Hematopoietic multipotent progenitor cell treated with erythropoietin and hydrocortisone succinate and interleukin-3 and kit ligand, for 6 days (in vitro differentiated cells): ENCODE measurements at regions not wholly inside any gene's neighbourhood (a gene's known extent, or its start where the extent isn't known, plus 50 kb on each side); places are given as distances from the start of the nearest gene placed in this dataset.
"Not testable (repeated sequence)": the region's sequence is repeated elsewhere in the genome, so short reads cannot be mapped to it uniquely, and the experiment has no call there.

ENCODE experiments used
- DNase-seq: peaks from one replicate; pipeline ENCODE4 v3.0.0-alpha.2; 2015

DNA sequence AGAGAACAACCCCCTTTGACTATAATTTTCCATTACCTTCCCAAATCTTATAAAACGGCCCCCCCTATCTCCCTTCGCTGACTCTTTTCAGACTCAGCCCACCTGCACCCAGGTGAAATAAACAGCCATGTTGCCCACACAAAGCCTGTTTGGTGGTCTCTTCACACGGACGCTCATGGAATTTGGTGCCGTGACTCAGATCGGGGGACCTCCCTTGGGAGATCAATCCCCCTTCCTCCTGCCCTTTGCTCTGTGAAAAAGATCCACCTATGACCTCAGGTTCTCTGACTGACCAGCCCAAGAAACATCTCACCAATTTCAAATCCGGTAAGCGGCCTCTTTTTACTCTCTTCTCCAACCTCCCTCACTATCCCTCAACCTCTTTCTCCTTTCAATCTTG is 146.8 kb upstream of the TRIB2 start:
- DNase-seq: not testable (repeated sequence)

DNA sequence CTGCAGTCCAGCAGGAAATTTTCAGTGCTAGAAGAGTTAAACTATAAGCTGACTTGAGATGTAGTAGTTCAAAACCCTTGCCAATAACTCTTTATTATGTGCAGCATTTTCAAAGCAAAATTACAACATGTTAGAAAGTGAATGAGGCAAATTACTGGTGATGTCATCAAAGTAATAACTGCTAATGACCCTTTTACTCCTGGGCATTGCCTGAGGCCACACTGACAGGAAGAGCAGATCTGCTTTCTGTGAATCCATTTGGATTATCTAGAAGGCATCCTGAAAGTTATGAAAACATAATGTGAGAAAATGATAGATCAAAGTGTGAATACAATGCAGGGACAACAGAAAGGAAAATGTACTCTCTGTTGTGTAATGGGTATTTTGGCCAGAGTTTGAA is 139.6 kb upstream of the TRIB2 start:
- no peak for DNase-seq

DNA sequence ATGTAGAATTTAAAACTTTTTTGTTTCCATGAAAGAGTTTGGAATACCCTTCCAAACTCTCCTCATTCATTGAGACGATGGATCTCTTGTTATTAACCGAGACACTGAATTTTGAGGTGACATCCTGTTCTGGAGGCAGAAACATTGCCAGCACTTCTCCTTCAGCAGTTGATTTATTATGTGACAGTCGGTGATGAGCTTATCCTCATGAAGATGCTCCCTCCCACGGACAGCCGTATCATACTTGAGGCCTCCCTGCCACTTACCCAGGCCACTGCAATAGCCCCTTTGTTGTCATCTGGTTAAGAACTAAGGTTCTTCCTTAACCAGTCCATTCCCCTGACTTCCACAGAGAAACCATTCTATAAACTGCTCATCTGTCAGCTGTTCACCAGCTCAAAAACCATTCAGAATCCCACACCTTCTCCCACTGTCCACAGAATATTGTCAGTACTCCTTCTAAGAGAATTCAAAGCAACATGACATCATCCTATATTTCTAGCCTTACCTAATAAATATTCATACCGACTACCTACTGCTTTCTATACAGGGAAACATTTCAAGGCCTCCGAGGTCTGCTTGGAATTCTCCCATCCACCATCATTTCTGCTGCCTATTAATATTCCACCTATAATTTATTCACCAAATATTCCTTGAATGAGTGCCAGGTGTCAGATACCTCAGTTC is 139.0 kb upstream of the TRIB2 start:
- DNase-seq: no peak

DNA sequence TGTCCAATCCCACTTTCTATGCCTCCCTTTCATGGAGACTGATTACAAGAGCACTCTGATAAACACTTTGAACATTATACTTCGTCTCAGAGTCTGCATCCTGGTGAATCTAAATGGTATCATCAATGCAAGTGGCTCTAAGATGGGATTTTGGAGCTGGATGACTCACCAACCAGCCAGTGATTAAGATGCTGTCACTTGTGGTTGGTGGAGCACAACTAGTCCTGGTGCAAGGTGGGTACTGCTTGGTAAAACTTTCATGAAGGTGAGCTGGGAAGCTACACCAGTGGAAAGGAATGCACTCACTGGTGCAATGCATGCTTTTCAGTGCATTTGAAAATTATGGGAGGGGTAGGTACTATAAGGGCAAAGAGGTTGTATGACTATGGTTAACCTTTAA is 137.7 kb upstream of the TRIB2 start:
- no peak for DNase-seq

DNA sequence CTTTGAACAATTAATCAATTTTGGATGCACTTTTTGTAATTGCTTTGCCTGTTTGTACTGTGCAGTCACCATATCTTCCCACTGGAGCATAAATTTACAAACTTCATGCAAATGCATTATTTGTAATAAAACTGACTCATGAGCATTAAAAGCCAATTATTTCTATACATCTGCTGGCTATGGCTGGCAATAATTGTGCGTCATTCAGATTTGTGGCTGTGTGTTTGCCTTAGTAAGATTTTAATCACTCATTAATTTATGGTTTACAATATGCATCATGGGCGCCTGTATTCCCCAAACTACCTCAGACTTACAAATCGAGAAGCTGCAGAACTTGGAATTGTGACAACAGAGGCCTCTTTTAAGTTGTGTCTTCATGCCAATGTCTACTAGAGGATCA is 132.4 kb upstream of the TRIB2 start:
- DNase-seq: no peak

DNA sequence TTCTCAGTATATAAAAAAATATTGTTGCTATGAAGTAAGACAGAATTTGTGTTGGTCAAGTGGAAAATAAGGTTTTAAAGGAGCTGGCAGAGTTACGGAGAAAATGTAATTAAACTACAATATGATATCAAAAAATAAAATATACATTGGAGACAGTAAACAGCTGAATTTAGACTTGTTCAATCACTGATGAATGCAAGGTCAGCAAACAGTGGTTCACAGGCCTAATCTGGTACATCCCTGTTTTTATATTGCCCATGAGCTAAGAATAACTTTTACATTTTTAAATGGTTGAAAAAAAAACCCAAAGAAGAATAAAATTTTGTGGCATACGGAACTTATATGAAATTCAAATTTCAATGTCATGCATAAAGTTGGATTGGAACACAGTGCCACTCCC is 131.0 kb upstream of the TRIB2 start:
- DNase-seq: no peak

DNA sequence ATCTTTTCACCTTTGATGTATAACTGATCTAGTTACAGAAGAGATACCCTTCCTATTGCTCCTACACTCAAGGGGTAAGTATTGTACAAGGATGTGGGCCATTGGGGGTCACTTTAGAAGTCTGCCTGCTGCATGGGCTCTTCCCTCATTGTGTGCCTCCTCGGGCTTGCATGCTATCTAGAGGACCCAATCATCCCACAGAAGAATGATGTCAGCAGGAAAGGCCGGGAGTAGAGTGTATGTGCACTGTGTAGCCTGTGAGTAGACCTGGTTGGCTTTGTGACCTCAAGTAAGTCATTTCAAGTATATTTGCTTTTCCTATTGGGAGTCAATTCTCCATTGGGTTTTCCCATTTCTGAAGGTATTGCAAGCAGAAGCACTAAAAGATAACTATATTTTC is 129.5 kb upstream of the TRIB2 start:
- no peak for DNase-seq

DNA sequence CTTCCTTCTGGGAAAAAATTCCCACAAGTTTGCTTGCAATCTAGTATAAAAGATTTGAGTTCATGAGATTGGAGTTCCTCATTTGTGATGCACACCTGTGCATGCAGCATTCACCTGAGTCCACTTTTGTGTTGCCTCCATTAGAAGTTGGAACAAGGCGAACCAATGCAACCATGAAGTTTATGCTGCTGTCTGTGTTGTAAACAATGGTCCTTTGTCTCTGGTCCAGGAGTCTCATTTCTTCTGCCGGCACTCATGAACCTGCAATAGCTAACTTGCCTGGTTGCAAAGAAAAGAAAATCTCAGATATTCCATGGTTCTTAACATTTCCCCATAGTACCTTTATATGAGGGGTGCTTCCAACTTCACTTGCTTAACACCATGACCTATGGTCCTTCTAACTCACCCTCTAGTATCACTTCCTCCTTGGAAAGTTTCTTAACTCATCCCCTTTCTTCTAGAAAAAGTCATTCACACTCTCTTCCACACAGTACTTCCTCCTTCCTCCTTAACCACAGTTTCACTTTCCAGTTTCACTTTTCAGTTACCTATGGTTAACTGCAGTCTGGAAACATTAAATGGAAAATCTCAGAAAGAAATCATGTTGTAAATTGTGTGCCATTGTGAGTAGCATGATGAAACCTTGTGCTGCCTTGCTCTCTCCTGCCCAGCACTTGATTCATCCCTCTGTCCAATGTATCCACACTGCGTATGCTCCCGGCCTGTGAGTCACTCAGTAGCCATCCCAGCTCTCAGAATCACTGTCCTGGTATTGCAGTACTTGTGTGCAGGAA is 128.8 kb upstream of the TRIB2 start:
- no peak for DNase-seq

DNA sequence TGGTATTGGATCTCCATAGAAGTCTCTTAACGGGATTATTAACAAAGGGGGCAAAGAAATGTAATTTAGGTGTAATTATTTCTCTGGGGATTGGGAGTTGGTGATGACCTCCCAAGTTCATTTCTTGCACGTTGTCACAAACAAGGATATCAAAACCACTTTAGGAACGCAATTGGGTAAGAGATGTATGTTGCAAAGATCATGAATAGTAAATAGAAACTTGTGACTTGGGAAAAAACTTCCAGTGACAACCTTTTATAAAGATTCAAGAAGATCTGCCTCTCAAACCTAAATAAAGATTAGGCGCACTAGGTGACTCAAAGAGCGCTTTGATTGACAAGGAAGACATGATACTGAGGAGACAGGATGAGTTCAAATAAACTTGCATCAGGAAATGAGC is 127.8 kb upstream of the TRIB2 start:
- DNase-seq: no peak

DNA sequence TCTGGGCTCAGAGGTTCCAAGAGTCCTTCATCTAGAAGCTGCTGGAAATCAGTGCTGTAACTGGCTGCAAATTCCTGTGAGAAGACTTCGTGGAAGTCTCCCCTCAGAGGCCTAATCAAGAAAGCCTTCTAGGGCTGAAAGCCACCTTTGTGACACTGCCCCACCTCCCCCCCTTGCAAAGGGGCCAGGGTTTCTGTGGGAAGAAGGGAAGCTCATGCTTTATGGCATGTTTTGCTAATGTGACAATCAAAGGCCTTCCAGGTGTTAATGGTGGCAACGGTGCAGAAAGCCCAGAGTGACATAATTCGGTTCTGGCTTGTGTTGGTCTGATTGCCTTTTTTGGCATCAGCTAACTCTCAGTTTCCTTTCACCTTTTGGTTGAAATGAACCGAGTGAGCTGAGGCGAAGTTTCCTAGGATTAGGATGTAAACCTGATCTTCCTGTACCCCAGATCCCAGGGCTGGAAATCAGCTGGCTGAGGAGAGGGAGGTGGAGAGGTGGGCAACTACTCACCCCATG is 126.9 kb upstream of the TRIB2 start:
- no peak for DNase-seq

DNA sequence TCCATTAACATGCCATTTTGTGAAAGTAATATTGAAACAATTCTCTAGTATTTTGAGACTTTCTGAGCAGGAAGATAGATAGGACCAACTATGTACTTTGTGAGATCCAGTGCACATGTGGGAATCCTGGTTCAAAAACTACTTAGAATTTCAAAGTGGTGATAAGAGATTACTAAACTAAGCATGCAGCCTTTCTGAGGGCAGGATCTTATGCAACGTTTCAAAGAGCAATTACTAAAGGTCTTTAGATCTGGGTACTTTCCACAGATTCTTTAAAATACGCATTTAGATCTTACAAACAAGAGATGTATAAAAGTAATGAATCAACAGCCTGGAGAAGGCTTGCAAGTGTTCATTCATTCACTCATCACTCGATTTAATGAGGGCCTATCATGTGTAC is 124.4 kb upstream of the TRIB2 start:
- DNase-seq: no peak

DNA sequence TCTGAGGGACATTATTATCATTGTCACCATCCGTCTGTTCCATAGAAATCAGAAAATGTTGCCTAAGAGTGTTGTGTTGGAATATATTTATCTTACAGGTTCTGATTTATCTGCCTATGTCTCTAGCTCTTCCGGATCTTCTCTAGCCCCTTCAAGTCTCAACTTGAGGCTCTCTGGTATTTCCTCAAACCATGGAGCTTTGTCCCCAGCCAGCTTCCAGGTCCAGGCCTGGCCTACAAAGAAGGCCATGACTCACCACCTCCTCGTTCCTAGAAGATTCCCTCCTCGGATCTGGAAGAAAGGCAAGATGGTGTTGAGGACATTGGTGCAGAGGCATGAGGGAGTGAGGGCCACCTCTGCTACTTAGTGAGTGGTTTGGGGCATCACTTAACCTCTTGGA is 122.1 kb upstream of the TRIB2 start:
- DNase-seq: no peak

DNA sequence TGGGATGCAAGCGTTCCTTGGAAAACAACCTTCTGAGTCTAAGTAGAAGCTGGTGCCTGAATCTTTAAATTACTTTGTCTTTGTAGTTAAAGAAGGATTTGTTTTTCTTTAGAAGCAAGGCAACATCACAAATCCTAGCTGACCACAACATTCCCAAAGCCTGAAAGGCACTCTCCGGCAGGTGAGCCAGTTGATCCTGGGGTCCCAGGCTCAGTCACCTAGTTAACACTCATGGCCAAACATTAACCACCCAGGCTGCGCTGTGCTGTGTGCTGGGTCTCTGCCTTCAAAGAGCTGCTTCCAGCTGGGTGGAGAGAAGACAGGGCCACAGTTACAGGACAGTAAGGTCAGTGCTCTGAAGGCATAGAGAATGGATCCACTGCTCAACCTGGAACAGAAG is 120.0 kb upstream of the TRIB2 start:
- no peak for DNase-seq

DNA sequence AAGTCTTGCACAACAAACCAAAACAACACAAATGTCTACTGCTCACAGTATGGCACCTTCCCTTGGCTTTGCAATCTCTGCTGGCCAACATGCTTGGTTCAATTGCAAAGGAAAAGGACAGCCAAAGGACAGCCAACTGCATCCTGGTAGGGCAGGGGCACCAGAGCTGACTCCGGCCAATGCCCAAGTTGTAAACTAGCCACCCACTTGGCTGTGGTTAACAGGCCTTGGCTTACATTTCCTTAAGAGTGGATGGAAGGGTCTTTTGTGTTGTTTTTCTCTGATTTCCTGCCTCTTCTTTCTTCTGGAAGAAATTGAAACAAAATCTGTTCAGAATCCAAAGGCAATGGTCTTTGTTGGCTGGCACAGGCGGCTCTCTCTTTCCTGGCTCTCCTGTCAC is 119.1 kb upstream of the TRIB2 start:
- no peak for DNase-seq

DNA sequence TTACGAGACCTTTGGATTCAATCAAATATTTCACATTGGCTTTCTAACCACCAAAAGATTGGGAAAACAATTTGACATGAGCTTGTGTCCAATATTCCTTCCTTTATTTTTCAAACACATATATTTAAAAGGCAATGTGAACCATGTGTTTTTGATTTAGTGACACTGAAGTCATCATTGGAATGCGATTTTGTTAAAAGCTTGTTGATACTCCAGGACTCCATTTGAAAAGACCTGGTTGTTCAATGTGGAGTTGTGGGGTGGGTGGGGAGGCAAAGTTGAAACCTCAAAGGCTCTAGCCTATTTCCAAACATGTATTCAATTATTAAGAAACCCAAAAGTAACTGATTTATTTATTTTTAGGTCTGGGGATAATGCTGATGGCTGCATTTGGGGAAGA is 114.1 kb upstream of the TRIB2 start:
- DNase-seq: no peak

DNA sequence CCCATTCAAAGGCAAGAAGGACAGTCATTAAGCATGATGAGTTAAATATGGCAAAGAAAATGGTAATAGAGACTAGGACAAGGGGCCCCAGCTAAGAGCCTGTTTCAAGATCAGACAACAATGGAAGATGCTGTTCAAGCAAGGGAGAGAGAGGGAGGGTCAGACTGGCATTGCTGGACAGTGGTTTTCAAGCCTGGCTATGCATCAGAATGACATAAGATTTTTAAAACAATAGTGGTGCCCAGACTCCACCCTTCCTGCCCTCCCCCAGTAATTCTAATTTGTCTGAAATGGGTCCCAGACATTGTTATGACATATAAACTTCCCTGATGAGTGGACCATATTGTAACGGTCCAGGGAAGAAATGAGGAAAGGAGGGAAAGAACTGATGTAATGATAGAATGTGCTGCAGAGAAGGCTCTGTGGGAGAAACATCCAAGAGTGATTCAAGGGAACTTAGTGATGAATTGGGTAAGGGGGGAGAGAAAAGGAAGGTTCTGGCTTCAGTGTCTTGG is 112.9 kb upstream of the TRIB2 start:
- no peak for DNase-seq

DNA sequence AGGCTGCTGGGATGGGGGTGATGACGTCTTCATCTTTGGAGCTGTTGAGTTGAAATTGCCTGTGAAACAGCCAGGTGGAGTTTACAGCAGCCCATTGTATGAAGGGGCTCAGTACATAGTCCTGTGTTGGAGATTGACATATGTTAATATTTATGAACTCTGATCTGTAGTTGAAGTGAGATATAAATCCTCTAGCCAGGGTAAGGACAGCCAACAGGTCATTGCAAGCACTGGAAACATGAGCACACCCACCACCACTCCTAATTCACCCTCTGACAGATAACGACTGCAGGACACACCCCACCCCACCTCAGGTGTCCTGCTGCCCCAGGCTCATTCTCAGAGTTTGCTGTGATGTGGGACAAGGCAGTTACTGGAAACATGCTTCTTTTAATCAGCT is 112.4 kb upstream of the TRIB2 start:
- DNase-seq: no peak

DNA sequence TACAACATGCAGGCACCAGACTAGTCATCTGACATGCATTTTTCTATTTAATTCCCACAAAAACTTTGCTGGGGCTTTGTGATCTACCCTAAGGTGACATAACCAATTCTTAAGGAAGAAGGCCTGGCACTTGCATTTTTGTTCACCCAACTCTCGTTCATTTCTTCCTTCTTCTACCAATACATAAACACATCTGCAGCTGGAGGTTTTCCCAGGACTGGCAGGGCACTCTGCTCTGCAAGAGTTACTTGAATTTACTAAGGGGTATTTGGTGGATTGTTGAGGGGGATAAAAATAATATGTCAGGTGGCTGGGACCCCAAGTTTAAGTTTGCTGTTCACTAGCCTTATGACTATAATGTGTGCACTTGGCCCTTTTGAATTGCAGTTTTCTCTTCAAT is 111.4 kb upstream of the TRIB2 start:
- DNase-seq: no peak

DNA sequence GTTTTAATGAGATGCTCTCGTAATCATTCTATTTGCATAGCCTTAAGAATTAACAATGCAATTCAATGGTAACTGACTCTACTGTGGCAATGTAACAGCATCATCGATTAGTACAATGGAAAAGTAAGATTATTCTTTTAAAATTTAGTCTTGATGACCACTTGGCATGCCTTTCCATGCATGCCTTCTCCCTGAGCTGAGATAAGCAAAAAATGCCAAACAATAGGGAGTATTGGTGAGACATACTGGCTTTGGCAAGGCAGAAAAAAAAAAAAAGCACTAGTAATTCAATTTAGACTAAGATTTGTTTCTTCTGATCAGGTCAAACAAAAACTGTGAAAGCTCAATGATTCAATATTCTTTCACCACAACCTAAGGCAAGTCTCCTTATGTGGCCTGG is 110.8 kb upstream of the TRIB2 start:
- no peak for DNase-seq

DNA sequence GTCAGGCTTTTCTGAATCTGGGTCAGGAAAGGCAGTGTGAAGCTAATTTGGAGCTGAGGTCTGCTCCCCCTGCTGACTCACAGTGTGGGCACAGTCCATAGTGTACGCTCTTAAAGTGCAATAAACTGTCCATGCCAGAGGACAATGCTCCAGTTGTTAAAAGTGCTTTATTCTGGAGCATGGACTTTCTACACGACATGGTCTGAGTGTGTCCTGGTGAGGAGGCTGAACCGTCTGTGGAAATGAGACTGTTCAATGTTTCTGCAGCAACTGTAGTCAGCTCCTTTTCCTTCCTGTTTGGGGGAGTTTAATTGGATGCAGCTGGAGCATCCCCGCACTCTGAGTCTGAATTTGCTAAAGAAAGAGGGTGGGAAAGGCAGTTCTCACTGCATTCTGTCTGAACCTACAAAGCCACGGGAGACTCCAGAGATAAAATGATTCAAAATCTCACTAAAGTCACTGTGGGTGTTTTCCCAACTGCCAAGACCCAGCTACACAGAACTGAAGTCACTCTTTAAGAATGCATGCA is 110.2 kb upstream of the TRIB2 start:
- peak; percentile 34 for DNase-seq

DNA sequence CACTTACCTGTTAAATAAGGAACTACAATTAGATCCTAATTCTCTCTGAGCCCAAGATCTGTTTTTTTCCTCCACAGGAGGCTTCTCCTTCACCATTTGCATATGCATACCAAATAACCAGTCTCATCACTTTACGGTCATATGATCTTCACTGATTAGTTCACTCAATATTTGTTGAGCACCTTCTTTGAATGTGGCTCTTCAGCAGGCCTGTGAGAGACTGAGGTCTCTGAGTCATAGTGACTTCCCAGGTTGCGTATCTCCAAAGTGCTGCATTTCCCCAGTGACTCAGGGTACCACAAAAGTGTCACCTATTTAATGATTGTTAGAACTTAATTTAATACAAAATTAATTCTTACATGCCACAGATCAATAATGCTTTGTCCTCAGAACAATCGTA is 108.8 kb upstream of the TRIB2 start:
- no peak for DNase-seq

DNA sequence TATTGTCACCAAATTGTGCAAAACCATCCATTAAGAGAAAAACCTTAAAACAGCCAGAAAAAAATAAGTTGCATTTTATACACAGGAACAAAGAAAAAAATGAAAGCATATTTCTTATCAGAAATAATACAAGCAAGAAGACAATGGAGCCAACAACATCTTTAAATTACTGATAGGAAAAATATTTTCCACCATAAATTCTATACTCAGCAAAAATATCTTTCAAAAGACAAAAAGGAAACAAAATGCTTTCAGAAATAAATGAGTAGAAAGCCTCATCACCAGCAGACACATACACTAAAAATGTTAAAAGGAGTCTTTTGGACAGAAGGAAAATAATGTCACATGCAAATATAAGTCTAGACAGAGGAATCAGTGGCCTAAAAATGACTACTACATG is 106.4 kb upstream of the TRIB2 start:
- DNase-seq: no peak

DNA sequence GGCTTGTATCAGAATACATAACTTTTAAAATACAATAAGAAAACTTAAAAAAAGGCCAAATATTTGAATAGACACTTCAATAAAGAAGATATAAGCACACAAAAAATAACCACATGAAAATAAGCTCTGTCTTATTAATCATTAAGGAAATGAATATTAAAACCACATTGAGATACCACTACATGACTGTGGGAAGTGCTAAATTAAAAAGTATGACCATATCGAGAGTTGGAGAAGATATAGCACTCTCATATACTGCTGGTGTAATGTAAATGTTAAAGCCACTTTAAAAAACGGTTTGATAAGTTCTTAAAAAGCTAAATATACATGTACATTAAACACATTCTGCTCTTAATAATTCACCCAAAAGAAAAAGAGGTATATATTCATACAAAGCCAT is 104.6 kb upstream of the TRIB2 start:
- DNase-seq: no peak

DNA sequence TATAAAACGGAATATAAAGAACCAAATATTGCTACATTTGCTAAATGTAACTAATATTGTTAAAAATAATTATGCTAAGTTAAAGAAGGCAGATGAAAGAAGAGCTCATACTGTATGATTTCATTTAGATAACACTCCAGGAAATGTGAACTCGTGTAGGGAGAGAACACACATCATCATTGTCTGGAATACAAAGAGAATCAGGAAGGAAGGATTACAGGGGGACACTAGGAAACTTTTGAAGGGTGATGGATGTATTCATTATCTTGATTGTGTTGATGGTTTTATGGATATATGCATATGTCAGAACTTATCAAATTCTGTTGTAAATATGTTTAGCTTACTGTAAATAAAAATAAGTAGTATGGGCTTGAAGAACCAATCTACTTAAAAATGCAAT is 104.1 kb upstream of the TRIB2 start:
- no peak for DNase-seq
